HG03095 (cell line): ENCODE measurements at regions not wholly inside any gene's neighbourhood (a gene's known extent, or its start where the extent isn't known, plus 50 kb on each side); places are given as distances from the start of the nearest gene placed in this dataset.

Experiments used
- ATAC-seq: cut with Tn5 transposase; IDR thresholded peaks from one replicate; pipeline ENCODE4 v1.9.1; 2021; ENCODE audit warnings: moderate library complexity; ENCODE audit not compliant: unreplicated experiment

- no peak for ATAC-seq
These were observed 171.0 kb downstream of the BTG1 start for GRCh38 chr12:91974541-91975085.

GRCh38 chr12:91973813-91974212 is 171.8 kb downstream of the BTG1 start:
- ATAC-seq, result no peak

GRCh38 chr12:91972896-91973295 is 172.8 kb downstream of the BTG1 start:
- ATAC-seq, result no peak

- ATAC-seq, result no peak
These were observed 176.9 kb downstream of the BTG1 start for GRCh38 chr12:91968777-91969171.

- ATAC-seq, result no peak
These were observed 177.4 kb downstream of the BTG1 start for GRCh38 chr12:91968076-91968776.

- no peak for ATAC-seq
These were observed 178.1 kb downstream of the BTG1 start for GRCh38 chr12:91967590-91967989.

- no peak for ATAC-seq
These were observed 179.9 kb downstream of the BTG1 start for GRCh38 chr12:91965781-91966180.

- no peak for ATAC-seq
These were observed 181.1 kb downstream of the BTG1 start for GRCh38 chr12:91964501-91964900.

- no peak for ATAC-seq
These were observed 186.4 kb downstream of the BTG1 start for GRCh38 chr12:91959220-91959619.

GRCh38 chr12:91958816-91959215 is 186.8 kb downstream of the BTG1 start:
- no peak for ATAC-seq

- ATAC-seq, result no peak
These were observed 190.9 kb downstream of the BTG1 start for GRCh38 chr12:91954747-91955146.

GRCh38 chr12:91954326-91954725 is 191.3 kb downstream of the BTG1 start:
- no peak for ATAC-seq

GRCh38 chr12:91952916-91953315 is 192.7 kb downstream of the BTG1 start:
- no peak for ATAC-seq

GRCh38 chr12:91951571-91951970 is 194.1 kb downstream of the BTG1 start:
- no peak for ATAC-seq

- no peak for ATAC-seq
These were observed 197.1 kb downstream of the BTG1 start for GRCh38 chr12:91948504-91948903.

GRCh38 chr12:91947459-91947858 is 198.2 kb downstream of the BTG1 start:
- ATAC-seq, result peak; percentile 92

GRCh38 chr12:91944637-91945036 is 201.0 kb downstream of the BTG1 start:
- ATAC-seq, result no peak

GRCh38 chr12:91940826-91941570 is 204.6 kb downstream of the BTG1 start:
- no peak for ATAC-seq

GRCh38 chr12:91940322-91940721 is 205.3 kb downstream of the BTG1 start:
- no peak for ATAC-seq

GRCh38 chr12:91937706-91938105 is 207.9 kb downstream of the BTG1 start:
- no peak for ATAC-seq

- ATAC-seq, result no peak
These were observed 208.6 kb downstream of the BTG1 start for GRCh38 chr12:91937009-91937408.

GRCh38 chr12:91935296-91935695 is 210.3 kb downstream of the BTG1 start:
- ATAC-seq, result no peak
